SIG-M5 (cell line): ENCODE measurements at regions not wholly inside any gene's neighbourhood (a gene's known extent, or its start where the extent isn't known, plus 50 kb on each side); places are given as distances from the start of the nearest gene placed in this dataset.

Experiments
- DNase-seq: peaks from one replicate; lab custom pipeline; 2025; lab: John Stamatoyannopoulos, UW

DNA sequence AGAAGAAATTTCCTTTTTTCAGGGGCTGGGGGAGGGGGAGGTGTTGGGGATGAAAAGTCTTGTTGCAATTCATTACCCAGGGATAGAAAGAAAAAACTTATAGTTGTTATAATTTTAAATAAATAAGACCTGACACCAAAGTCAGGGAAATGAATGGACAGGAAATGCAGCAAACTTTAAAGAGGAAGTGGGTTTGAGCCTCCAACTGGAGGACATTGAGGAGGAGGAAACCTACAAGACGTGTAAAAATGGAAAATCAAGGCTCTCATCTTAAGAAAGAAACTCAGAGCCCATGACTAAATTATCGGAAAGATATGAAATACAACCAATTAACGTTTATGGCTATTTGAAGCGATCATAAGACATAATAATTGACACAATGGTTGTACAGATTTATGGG is 54.4 kb downstream of the NIBAN1 start:
- DNase-seq = no peak

DNA sequence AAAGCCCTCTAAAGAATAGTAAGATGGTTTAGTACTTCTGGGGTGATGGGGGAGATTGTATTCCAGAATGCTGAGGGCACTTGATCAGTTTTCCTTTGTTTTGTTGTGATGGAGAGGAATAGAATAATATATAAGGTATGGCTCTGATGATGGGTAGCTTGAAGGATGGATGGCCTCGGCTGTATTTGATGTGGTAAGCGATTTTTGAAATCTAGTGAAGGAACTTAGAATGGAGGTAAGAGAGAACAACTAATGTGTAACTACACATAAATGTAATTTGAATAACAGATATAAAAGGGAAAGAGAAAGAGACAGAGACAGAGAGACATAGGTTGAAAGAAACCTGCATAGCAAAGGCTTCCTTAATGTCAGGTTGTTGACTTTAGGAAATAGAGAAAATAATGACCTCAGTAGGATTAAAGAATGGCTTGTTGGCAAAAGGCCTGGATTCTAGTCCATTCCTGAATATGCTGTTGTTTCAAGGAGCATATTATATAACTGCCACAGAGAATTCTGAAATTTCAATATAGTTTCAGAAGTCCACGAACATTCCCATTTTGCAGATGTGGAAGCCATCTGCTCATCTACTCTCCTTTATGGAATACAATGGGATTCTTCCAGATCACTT is 58.7 kb downstream of the NIBAN1 start:
- DNase-seq = no peak

DNA sequence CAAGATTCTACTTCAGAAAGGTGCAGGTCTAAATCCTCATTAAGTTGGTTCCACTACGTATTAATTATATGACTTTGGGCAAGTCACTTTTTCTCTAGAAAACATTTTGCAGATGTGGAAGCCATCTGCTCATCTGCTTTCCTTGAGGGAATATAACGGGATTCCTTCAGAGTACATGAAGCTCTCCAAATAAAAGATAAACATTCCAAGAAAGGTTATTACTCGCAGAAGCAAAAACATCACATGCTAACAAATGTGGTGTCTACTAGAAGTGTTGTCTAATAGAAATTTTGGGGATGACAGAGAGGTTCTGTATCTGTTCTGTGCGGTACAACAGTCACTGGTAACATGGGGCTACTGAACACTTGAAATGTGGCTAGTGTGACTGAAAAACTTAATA is 60.2 kb downstream of the NIBAN1 start:
- DNase-seq = no peak

DNA sequence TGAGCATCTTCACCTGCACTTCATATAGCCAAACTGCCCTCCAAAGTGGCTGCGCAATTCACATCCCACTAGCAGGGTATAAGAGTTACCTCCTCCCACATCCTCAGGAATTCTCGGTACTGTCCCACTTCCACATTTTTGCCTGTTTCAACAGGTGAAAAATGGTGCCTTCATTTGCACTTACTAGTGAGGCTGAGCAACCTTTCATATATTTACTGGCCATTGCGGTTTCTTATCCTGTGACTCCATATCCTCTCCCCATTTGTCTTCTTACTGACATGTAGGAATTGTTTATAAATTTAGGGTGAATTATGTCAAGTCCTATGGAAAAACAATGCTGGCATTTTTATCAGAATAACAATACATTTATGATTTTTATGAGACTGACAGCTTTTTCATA is 61.9 kb downstream of the NIBAN1 start:
- DNase-seq = no peak

DNA sequence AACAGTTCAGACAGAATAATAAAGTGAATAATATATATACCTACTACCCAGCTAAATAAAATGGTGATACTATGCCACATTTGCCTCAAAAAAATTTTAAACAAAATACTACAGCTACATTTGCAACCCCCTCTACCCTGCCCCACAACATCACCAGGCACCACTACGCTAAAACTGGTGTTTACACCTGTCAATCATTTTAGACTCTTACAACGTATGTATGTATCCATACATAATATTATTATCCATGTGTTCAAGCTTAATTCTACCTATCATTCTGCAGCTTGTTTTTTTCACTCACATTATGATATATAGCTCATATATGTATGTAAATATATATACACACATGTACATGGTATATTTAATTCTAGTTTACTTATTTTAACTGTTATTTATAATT is 62.5 kb downstream of the NIBAN1 start:
- no peak for DNase-seq

DNA sequence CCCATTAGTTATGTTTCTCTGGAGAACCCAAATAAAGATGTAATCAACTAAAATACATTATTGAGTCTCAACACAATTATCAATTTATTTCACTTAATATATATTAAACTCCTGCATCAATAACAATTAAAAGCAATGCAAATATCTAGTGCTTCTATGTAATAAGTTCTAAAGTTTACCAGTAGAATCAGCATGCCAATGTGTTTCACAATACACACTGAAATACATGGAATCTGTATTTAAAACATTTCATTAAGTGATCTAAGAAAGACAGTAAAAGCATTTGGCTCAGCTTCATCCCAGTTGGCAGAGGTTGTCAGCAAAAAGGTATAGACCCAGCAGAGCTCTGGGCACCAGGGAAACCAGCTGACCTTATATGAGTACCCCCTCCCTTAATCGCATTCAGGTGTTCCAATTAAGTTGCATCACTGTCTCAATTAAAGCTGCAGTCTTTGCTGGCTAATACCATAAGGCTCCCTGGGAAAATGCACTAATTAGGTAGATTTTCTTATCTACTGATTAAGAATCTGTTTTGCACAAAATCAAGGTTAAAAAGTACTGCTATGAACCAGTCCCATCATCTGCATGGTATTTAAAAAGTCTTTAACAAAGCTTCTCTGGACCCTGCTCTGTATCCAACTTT is 63.1 kb downstream of the NIBAN1 start:
- no peak for DNase-seq

DNA sequence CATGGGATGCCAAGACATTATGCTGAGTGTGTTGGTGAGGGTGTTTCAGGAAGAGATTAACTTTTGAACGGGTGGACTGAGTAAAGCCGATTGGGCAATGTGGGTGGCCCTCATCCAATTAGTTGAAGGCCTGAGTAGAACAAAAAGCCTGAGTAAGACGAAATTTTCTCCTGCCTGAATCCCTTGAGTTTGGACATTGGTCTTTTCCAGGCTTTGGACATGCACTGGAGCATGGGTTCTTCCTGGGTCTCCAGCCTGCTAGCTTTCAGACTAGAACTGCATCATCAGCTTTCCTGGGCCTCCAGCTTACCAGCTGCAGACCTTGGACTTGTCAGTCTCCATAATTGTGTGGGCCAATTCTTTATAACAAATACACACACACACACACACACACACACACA is 63.6 kb downstream of the NIBAN1 start:
- DNase-seq = no peak

DNA sequence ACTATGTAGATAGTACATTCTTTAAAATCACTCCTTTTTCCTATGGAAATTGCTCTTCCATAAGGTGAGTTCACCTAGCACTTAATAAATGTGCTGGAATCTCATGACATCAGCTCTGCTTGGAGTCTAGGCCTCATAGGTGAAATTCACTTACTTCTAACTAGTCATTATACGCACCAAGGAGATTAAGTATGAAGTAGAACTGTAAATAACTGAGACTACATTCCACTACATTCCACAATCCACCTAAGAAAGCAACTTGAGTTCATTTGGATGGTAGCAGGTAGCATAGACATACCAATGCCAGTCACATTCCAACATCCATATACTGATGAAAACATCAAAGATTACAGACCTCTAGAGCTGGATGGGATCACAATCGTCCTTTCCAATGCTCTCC is 64.3 kb downstream of the NIBAN1 start:
- DNase-seq = no peak

DNA sequence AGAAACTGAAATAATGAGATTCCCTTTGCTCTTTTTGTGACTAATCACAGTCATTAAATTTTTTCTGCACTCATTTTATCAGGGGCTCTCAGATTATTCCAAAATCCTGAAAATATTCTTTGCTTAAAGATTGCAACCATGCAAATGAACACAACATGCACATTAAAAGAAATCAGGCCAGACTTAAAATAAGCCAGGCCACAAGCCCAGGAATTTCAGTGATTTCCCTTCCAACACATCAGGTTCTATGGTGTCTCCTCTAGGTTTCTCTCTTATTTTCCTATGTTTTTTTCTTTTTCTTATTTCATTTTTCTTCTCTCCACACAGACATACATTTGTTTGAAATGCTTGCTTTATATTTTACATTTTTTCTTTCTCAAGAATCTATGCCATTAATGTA is 65.3 kb downstream of the NIBAN1 start:
- DNase-seq = no peak

DNA sequence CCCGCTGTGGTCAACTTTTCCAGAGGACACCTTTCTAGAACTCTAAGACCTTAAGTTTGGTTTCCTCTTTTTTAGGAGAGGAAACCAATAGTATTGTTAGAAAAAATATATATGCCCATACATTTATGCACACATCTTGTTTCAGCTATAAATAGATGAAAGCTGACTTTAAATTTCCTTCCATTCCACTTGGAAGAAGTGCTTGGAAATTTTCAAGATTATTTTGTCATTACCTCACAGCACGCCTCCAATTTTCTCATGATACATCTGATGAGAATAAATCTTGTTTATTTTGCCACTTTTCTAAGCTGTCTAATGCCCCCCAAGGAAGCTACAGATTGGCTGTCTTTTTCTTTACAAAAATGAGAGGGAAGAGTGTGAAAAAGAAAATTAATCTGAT is 65.8 kb downstream of the NIBAN1 start:
- DNase-seq = no peak

DNA sequence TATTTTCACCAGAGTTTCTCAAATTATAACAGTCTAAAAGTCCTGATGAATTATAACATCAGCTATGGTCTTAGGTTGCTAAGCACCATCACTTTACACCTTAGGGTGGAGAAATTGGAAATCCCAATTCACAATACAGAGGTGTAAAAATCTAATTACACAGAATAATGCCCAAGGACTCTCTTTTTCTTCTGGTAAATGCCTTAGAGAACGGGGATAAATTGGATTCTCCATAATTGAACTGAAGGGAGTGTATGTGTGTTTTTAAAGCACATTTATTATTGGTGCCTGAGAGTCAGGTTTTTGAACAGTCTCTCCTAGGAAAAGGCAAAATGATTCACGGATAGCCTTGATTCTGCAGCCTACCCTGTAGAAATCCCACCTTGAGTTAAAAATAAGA is 66.8 kb downstream of the NIBAN1 start:
- DNase-seq = no peak

DNA sequence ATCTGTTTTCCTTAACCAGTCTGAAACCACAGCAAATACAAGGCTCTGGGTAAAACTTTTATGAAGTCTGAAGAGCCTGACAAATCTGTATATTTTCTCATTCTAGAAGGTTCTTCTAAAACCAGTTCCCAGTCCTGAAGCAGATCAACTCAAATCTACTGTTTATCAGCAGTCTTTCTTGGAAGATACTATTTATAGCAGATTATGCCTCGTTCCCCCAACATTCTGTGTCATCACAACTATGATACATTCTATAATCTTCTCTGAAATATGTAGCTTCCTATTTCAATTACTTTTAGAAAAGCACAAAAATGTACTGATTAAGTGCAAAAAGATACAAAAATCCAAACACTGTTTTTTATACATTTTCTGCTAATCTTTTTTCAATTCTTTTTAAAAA is 67.5 kb downstream of the NIBAN1 start:
- no peak for DNase-seq

DNA sequence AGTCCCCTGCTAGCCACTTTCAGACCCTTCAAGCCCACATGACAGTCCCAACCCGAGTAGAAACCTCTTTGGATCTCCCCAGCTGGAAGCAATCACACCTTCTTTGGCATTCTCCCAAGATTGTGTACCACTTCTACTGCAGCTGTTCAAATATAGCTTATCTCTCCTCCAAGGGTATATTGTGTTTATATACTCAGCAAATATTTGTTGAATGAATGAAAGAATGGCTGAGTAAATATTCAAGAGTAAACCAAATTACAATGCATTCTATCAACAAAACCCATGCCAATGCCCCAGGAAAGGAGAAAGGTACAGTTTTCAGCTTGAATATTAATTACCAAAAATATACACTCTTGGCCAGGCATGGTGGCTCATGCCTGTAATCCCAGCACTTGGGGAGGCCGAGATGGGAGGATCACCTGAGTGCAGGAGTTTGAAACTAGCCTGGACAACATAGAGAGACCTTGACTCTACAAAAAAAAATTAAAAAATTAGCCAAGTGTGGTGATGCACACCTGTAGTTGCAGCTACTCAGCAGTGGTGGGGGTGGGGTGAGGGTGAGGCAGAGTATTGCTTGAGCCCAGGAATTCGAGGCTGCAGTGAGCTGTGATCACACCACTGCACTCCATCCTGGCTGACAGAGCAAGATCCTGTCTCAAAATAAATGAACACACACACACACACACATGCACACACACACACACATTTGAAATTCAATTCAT is 68.5 kb downstream of the NIBAN1 start:
- DNase-seq = no peak

DNA sequence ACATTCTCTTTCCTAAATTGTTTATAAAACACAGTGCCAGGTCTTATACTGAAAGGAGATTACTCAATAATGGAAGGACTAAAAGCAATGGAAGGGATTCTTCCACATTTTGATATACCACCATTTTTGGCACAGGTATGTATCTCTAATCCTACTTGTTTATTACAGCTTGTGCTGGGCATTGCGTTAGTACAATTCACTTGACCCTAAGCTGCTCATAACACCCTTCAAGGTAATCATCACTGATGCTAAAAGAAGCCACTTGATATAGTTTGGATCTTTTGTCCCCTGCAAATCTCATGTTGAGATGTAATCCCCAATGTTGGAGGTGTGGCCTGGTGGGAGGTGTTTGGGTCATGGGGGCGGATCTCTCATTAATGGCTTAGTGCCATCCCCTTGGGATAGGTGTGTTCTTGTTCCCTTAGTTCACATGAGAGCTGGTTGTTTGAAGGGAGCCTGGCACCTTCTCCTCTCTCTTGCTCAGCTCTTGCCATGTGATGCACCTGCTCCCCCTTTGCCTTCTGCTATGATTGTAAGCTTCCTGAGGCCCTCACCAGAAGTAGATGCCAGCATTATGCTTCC is 71.1 kb downstream of the NIBAN1 start:
- no peak for DNase-seq

DNA sequence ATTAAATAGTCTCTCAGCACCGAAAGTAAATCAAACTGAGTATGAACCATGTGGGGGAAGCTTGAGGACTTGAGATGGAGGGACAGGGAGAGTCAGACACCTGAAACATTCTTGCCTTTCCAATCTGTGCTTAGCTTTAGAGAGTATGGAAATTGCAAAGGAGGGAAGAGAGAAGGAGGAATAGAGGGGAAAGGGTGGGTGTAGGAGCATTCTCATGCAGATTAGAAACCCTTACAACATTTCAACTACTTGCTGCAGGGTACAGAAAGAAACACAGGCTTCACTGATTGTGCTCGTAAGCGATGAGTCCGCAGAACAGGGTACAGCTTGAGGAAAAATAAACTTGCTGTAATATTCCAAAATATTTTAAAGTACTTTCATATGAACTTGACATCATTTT is 73.8 kb downstream of the NIBAN1 start:
- no peak for DNase-seq

DNA sequence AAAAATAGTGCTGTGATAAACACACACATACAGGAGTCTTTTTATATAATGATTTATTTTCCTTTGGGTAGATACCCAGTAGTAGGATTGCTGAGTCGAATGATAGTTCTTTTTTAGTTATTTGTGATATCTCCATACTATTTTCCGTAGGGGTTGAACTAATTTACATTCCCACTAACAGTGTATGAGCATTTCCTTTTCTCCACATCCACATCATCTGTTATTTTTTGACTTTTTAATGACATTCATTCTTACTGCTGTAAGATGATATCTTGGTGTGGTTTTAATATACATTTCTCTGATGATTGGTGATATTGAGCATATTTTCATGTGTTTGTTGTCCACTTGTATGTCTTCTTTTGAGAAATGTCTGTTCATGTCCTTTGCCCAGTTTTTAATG is 78.3 kb downstream of the NIBAN1 start:
- no peak for DNase-seq

DNA sequence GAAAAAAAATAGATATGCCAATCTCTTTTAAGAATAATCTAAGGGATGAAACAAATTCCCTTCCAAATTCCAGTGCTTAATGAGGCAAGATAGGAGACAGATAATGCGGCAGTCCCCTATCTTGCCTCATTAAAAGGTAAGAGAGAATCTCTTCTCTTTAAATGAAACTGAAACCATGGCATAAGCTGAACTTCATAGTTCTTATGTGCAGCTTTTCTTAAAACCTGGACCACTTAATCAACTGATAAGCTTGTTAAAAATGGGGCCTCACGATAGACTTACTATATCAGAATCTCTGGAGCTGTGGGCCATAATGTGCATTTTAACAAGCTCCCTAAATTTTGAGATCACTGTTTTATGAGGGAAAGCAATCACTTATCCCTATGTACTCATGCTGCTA is 79.2 kb downstream of the NIBAN1 start:
- DNase-seq = no peak

DNA sequence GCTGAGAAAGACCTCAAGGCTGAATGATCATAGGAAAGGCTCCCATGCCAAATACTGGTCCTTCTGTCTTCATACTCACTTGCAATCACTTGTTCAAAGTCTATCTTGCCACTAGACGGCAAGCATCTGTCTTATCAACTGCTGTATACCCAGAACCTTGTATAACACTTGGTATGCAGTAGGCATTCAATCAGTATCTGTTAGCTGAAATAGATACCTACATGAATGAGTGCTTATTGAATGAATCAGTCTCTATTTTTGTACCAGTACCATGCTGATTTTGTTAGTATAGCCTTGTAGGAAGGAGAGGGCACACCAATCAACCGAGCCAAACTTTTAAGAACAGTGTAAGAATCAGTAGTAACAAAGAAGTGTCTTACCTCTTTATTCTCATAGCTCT is 80.6 kb downstream of the NIBAN1 start:
- no peak for DNase-seq

DNA sequence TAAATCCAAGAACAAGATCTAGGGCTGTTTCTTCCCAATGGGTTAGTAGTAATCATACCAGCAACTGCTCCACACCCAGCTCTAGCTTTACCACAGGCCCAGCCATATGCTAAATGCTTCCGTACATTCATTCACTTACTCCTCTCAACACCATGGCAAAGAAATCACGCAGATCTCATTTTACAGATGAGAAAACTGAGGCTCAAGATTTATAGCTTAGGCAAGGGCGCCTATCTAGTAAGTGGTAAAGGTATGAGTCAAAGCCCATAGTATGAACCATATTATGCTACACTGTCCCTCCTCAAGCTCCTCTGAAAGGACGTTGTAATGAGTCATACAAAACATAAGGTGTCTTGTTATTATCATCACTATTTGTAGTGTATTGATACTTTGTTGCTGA is 82.2 kb downstream of the NIBAN1 start:
- DNase-seq = no peak

DNA sequence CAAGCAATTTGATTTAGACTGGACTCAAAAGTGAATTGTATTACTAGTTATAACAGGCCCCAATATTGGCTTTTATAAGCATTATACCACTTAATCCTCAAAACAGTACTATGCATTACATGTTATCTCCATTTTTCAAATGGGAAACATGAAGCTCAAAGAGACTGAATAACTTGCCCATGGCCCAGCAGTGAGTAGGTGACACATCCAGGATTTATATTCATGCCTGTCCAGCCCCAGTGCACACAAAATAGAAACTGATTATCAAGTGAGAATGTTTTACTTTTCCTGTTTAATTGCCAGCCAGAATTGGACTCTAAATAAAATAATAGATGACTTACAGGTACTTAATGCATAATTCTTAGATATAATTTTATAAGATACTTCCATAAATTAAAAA is 82.9 kb downstream of the NIBAN1 start:
- DNase-seq = no peak

DNA sequence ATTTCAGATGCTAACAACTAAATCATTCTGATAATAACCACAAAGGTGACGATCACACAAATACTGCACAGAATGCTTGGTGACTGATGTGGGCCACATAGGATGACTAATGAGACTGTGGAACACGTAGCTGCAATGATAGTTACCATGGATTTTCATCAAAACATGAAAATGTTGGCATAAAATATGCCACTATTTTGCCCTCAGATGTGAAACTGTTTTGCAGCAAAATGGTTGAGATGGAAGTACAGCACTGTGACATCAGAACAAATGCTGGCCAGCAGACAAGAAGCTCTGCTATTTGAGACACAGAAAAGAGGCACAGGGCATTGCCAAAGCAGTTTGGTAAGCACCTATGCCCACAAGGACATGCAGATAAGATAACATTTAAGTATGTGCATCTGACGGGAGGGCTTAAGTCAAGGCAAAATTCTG is 83.8 kb downstream of the NIBAN1 start:
- no peak for DNase-seq

DNA sequence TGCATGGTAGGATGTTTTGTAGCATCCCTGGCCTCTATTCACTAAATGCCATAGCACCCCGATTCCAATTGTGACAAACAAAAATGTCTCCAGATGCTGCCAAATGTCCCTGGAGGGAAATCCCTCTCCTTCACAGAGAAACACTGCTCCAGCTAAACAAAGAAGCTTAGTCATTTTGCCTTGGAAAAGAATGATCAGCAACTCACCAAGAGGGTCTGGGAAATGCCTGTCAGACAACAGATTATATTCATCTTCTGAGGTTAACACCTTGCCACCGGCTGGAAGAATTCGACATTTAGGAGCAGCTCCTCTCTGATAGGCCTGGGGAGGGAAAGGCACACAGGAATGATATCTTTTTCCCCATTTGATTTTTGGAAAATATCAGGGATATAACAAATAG is 84.4 kb downstream of the NIBAN1 start:
- DNase-seq = no peak

DNA sequence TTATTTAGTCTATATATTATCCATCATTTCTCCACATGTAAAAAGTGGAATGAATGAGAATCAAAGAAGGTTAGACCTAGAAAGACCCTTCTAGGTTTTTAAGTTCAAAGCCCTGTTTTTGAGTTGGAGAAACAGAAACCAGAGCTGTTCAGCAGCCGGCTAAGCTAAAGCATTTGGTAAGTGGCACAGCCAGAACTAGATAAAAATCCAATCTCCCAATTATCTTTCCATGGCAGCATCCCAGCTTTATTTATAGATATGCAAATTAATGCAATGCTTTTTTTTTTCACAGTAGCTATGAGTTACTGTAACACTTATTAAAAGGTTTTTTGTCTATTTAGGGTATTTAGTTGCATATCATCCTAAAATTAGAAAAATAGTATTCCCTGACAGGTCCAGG is 85.1 kb downstream of the NIBAN1 start:
- DNase-seq = no peak
